Liver (tissue), 8 donors: ENCODE measurements at regions not wholly inside any gene's neighbourhood (a gene's known extent, or its start where the extent isn't known, plus 50 kb on each side); places are given as distances from the start of the nearest gene placed in this dataset.

ENCODE experiments used
- DNase-seq: peaks from one replicate; pipeline ENCODE4 v3.0.0-alpha.2; 2017; ENCODE audit warnings: low spot score
- H3K27ac ChIP-seq, 2 donors: one replicate each; pipeline ENCODE4 v1.7.0; 2013; ENCODE audit warnings: inconsistent platforms in 2 of 2, low read length in 2 of 2, control low read depth in 1 of 2, low read depth in 1 of 2, mild to moderate bottlenecking in 1 of 2
- H3K27me3 ChIP-seq, 4 donors: one replicate each; pipeline versions ENCODE4 v1.6.1 to v1.7.0; 2013; ENCODE audit warnings: low read length in 3 of 4, inconsistent platforms in 1 of 4, mild to moderate bottlenecking in 1 of 4, moderate library complexity in 1 of 4; ENCODE audit not compliant: control insufficient read depth in 4 of 4, insufficient read depth in 4 of 4
- H3K36me3 ChIP-seq, 4 donors: one replicate each; pipeline versions ENCODE4 v1.6.1 to v1.7.0; 2013; ENCODE audit warnings: low read length in 3 of 4, mild to moderate bottlenecking in 3 of 4, low read depth in 1 of 4, moderate library complexity in 1 of 4; ENCODE audit not compliant: control insufficient read depth in 4 of 4, insufficient read depth in 3 of 4
- H3K4me1 ChIP-seq, 4 donors: one replicate each; pipeline versions ENCODE4 v1.6.1 to v1.7.0; 2013; ENCODE audit warnings: low read length in 3 of 4, mild to moderate bottlenecking in 3 of 4, moderate library complexity in 1 of 4; ENCODE audit not compliant: control insufficient read depth in 4 of 4, insufficient read depth in 4 of 4
- H3K4me3 ChIP-seq, 3 donors: one replicate each; pipeline versions ENCODE4 v1.6.1 to v1.7.0; 2013; ENCODE audit warnings: low read length in 3 of 3, control low read depth in 1 of 3, low read depth in 1 of 3, mild to moderate bottlenecking in 1 of 3
- H3K9ac ChIP-seq, 2 donors: one replicate each; pipeline ENCODE4 v1.7.0; 2013; ENCODE audit warnings: low read length in 2 of 2, mild to moderate bottlenecking in 2 of 2, moderate library complexity in 2 of 2, control low read depth in 1 of 2, low read depth in 1 of 2
- H3K9me3 ChIP-seq, 4 donors: one replicate each; pipeline versions ENCODE4 v1.6.1 to v1.7.0; 2013; ENCODE audit warnings: low read length in 3 of 4; ENCODE audit not compliant: control insufficient read depth in 4 of 4
- CTCF ChIP-seq: fragments of 150-350 bp; IDR thresholded peaks from 2 replicates; pipeline ENCODE4 v1.5.1; 2017; ENCODE audit warnings: improper control_type of control experiment, low read depth, low read length; ENCODE audit not compliant: missing input control
- EGR1 ChIP-seq, 2 donors: IDR thresholded peaks; 2 replicates each; pipeline ENCODE4 v1.6.1; 2016 to 2018; ENCODE audit warnings: antibody characterized with exemption in 2 of 2, low read depth in 2 of 2
- FOXA1 ChIP-seq: IDR thresholded peaks from 2 replicates; pipeline ENCODE4 v1.6.1; 2016; ENCODE audit warnings: antibody characterized with exemption
- FOXA2 ChIP-seq: IDR thresholded peaks from 2 replicates; pipeline ENCODE4 v1.6.1; 2016; ENCODE audit warnings: antibody characterized with exemption
- GABPA ChIP-seq, 2 donors: IDR thresholded peaks in 1 of 2; conservative IDR thresholded peaks in 1 of 2; 2 replicates each; pipeline ENCODE4 v1.6.1; 2016; ENCODE audit warnings: antibody characterized with exemption in 2 of 2, mild to moderate bottlenecking in 1 of 2, moderate library complexity in 1 of 2
- HNF4A ChIP-seq, 2 donors: conservative IDR thresholded peaks; 2 replicates each; pipeline ENCODE4 v1.6.1; 2016; ENCODE audit warnings: antibody characterized with exemption in 2 of 2, mild to moderate bottlenecking in 2 of 2
- HNF4G ChIP-seq: IDR thresholded peaks from 2 replicates; pipeline ENCODE4 v1.6.1; 2016; ENCODE audit warnings: antibody characterized with exemption
- JUND ChIP-seq, 2 donors: IDR thresholded peaks; 2 replicates each; pipeline ENCODE4 v1.6.1; 2016; ENCODE audit warnings: antibody characterized with exemption in 2 of 2
- MAX ChIP-seq: IDR thresholded peaks from 2 replicates; pipeline ENCODE4 v1.6.1; 2016; ENCODE audit warnings: antibody characterized with exemption
- NR2F2 ChIP-seq: IDR thresholded peaks from 2 replicates; pipeline ENCODE4 v1.6.1; 2016; ENCODE audit warnings: antibody characterized with exemption
- RAD21 ChIP-seq, 2 donors: IDR thresholded peaks; 2 replicates each; pipeline ENCODE4 v1.6.1; 2016; ENCODE audit warnings: antibody characterized with exemption in 2 of 2, mild to moderate bottlenecking in 2 of 2
- REST ChIP-seq: IDR thresholded peaks from 2 replicates; pipeline ENCODE4 v1.6.1; 2016; ENCODE audit warnings: antibody characterized with exemption, mild to moderate bottlenecking
- RXRA ChIP-seq, 2 donors: IDR thresholded peaks; 2 replicates each; pipeline ENCODE4 v1.6.1; 2017 to 2018; ENCODE audit warnings: antibody characterized with exemption in 2 of 2, mild to moderate bottlenecking in 1 of 2
- SP1 ChIP-seq: IDR thresholded peaks from 2 replicates; pipeline ENCODE4 v1.6.1; 2018; ENCODE audit warnings: antibody characterized with exemption, mild to moderate bottlenecking
- TAF1 ChIP-seq: conservative IDR thresholded peaks from 2 replicates; pipeline ENCODE4 v1.6.1; 2016; ENCODE audit warnings: antibody characterized with exemption, mild to moderate bottlenecking
- YY1 ChIP-seq: IDR thresholded peaks from 2 replicates; pipeline ENCODE4 v1.6.1; 2016; ENCODE audit warnings: antibody characterized with exemption, mild to moderate bottlenecking
- ZBTB33 ChIP-seq: IDR thresholded peaks from 2 replicates; pipeline ENCODE4 v1.6.1; 2016; ENCODE audit warnings: antibody characterized with exemption
- WGBS: extraction: QIAGEN DNeasy Blood & Tissue Kit; methylation state at CpG from one replicate; pipeline ENCODE4 v1.1.7; 2013; 5-methylcytosine and 5-hydroxymethylcytosine counted together
- TF ChIP-seq, protein P1 (sequence below): IDR thresholded peaks from 2 replicates; pipeline ENCODE4 v1.6.1; 2016; ENCODE audit warnings: antibody characterized with exemption
- donor health status: healthy.
- donor health status: healthy.
- donor health status: healthy.
- donor health status: healthy.
- donor health status: healthy.

DNA sequence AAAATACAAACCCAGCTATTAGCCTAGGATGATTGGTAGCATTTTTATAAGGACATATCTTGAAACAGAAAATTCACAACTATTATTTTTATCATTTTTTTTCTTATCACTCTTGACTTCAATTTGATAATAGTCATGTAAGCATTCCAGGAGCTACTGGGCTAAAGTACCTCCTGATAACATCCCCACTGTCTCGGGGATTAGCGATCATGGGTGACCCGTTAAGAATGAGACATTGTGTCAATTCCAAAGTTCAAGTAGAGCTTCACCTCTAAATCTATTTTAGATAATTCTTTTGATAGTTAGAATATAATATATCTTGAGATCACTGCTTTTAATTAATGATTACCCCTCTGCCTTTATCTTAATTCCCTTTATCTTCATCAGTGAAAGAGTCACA lies 1204.5 kb upstream of the CHAC2 start:
- Histone ChIP-seq H3K9me3 (no peaks in the 10 kb centered on the region), H3K36me3 (no peaks in the 10 kb centered on the region), H3K4me1 (no peaks in the 10 kb centered on the region), H3K9ac (no peak overlapping the region), H3K27ac (no peak overlapping the region), H3K27me3 (no peaks in the 10 kb centered on the region), H3K4me3 (no peak overlapping the region)
- TF ChIP-seq, protein P1, sequence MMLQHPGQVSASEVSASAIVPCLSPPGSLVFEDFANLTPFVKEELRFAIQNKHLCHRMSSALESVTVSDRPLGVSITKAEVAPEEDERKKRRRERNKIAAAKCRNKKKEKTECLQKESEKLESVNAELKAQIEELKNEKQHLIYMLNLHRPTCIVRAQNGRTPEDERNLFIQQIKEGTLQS, result no peak
- no peak for TF ChIP-seq FOXA1
- TF ChIP-seq HNF4A (conservative IDR thresholded peaks at IDR 0.05), result no peak
- no peak for TF ChIP-seq NR2F2
- no peak for TF ChIP-seq ZBTB33
- TF ChIP-seq EGR1 (IDR thresholded peaks at IDR 0.05; ENCODE audit: low read depth in 2 of 2), result no peak
- no peak for TF ChIP-seq JUND (IDR thresholded peaks at IDR 0.05)
- TF ChIP-seq SP1, result no peak
- no peak for TF ChIP-seq CTCF
- no peak for TF ChIP-seq RXRA (IDR thresholded peaks at IDR 0.05)
- no peak for TF ChIP-seq FOXA2
- TF ChIP-seq YY1, result no peak
- TF ChIP-seq GABPA (IDR thresholded peaks at IDR 0.05 in 1 of 2, conservative IDR thresholded peaks at IDR 0.05 in 1 of 2), result no peak
- TF ChIP-seq TAF1, result no peak
- no peak for TF ChIP-seq HNF4G
- TF ChIP-seq RAD21 (IDR thresholded peaks at IDR 0.05), result no peak
- TF ChIP-seq REST, result no peak
- 52% methylated on average over 3 of the region's 3 CpGs for WGBS
- DNase-seq, result no peak

- WGBS, result 77% methylated on average over 3 of the region's 3 CpGs
- no peak for TF ChIP-seq CTCF
- TF ChIP-seq HNF4G, result no peak
- no peak for TF ChIP-seq JUND (IDR thresholded peaks at IDR 0.05)
- no peak for TF ChIP-seq RAD21 (IDR thresholded peaks at IDR 0.05)
- TF ChIP-seq YY1, result no peak
- TF ChIP-seq FOXA1, result no peak
- TF ChIP-seq RXRA (IDR thresholded peaks at IDR 0.05), result no peak
- no peak for TF ChIP-seq NR2F2
- TF ChIP-seq TAF1, result no peak
- TF ChIP-seq GABPA (IDR thresholded peaks at IDR 0.05 in 1 of 2, conservative IDR thresholded peaks at IDR 0.05 in 1 of 2), result no peak
- TF ChIP-seq EGR1 (IDR thresholded peaks at IDR 0.05; ENCODE audit: low read depth in 2 of 2), result no peak
- TF ChIP-seq HNF4A (conservative IDR thresholded peaks at IDR 0.05), result no peak
- TF ChIP-seq ZBTB33, result no peak
- TF ChIP-seq FOXA2, result no peak
- no peak for TF ChIP-seq SP1
- no peak for TF ChIP-seq MAX
These were observed 1209.3 kb upstream of the CHAC2 start for GRCh38 chr2:52558265-52558664.

More at GRCh38 chr2:52558265-52558664, 1209.3 kb upstream of the CHAC2 start:
- Histone ChIP-seq H3K36me3 (no peaks in the 10 kb centered on the region), H3K4me1 (no peaks in the 10 kb centered on the region), H3K9ac (no peak overlapping the region), H3K9me3 (no peaks in the 10 kb centered on the region), H3K27ac (no peak overlapping the region), H3K4me3 (no peak overlapping the region), H3K27me3 (no peaks in the 10 kb centered on the region)
- DNase-seq, result no peak
